GM19035 (cell line): ENCODE measurements at regions not wholly inside any gene's neighbourhood (a gene's known extent, or its start where the extent isn't known, plus 50 kb on each side); places are given as distances from the start of the nearest gene placed in this dataset.
A peak's percentile ranks its signal among the peaks of the same experiment; 100 is the strongest.

Source experiments
- ATAC-seq: cut with Tn5 transposase; IDR thresholded peaks from one replicate; pipeline ENCODE4 v1.9.1; 2021; ENCODE audit not compliant: unreplicated experiment

- ATAC-seq: peak; percentile 72
These were observed 65.9 kb upstream of the IRX6 start for GRCh38 chr16:55257966-55258613.

- no peak for ATAC-seq
These were observed 62.7 kb upstream of the IRX6 start for GRCh38 chr16:55261301-55261700.

- no peak for ATAC-seq
These were observed 60.4 kb upstream of the IRX6 start for GRCh38 chr16:55263271-55264250.

- ATAC-seq: no peak
These were observed 59.1 kb upstream of the IRX6 start for GRCh38 chr16:55264949-55265348.

GRCh38 chr16:55265926-55266325 lies 58.1 kb upstream of the IRX6 start:
- ATAC-seq: no peak

- no peak for ATAC-seq
These were observed 52.0 kb upstream of the IRX6 start for GRCh38 chr16:55271945-55272513.

- ATAC-seq: no peak
These were observed 51.3 kb upstream of the IRX6 start for GRCh38 chr16:55272744-55273143.

GRCh38 chr16:55273356-55273755 lies 50.6 kb upstream of the IRX6 start:
- ATAC-seq: no peak

GRCh38 chr16:55273959-55274358 lies 50.0 kb upstream of the IRX6 start:
- no peak for ATAC-seq
